ENCODE measurements at regions not wholly inside any gene's neighbourhood (a gene's known extent, or its start where the extent isn't known, plus 50 kb on each side); places are given as distances from the start of the nearest gene placed in this dataset.

DNA sequence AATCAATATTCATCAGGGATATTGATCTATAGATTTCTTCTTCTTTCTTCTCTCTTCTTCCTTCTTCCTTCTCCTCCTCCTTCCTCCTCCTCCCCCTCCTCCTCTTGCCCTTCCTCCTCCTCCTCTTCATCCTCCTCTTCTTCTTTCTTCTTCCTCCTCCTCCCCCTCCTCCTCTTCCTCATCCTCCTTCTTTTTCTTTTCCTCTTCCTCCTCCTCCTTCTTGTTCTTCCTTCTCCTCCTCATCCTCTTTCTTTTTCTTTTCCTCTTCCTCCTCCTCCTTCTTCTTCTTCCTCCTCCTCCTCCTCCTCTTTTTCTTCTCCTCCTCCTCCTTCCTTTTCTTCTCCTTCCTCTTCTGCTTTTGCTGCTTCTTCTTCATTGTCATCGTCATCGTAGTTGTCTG, 52.4 kb upstream of the SERINC1 start:
- H3K36me3 ChIP-seq (replicated peaks in 1 of 2) = no peaks in the 10 kb centered on the region
- H3K27ac ChIP-seq = no peak overlapping the region
- H3K27me3 ChIP-seq = no peaks in the 10 kb centered on the region
- intact Hi-C loops (cut with DNase I) = loop anchor here in 1 of 2 donors (10.0 kb wide), 2 partner anchors 49 to 159 kb away; partner anchors contain the start of gene SERINC1
- no peak overlapping the region for H3K4me3 ChIP-seq
- WGBS, 4 donors = 14 to 58% (median 38%) methylated on average over 2 of the region's 2 CpGs
- no peaks in the 10 kb centered on the region for H3K9me3 ChIP-seq (replicated peaks in 1 of 3)
- H3K4me1 ChIP-seq (replicated peaks in 1 of 2) = no peaks in the 10 kb centered on the region
- TF ChIP-seq, protein P1, sequence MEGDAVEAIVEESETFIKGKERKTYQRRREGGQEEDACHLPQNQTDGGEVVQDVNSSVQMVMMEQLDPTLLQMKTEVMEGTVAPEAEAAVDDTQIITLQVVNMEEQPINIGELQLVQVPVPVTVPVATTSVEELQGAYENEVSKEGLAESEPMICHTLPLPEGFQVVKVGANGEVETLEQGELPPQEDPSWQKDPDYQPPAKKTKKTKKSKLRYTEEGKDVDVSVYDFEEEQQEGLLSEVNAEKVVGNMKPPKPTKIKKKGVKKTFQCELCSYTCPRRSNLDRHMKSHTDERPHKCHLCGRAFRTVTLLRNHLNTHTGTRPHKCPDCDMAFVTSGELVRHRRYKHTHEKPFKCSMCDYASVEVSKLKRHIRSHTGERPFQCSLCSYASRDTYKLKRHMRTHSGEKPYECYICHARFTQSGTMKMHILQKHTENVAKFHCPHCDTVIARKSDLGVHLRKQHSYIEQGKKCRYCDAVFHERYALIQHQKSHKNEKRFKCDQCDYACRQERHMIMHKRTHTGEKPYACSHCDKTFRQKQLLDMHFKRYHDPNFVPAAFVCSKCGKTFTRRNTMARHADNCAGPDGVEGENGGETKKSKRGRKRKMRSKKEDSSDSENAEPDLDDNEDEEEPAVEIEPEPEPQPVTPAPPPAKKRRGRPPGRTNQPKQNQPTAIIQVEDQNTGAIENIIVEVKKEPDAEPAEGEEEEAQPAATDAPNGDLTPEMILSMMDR (IDR thresholded peaks at IDR 0.05) = no peak
- TF ChIP-seq POLR2A (IDR thresholded peaks at IDR 0.05) = no peak
- DNase-seq = no peak

DNA sequence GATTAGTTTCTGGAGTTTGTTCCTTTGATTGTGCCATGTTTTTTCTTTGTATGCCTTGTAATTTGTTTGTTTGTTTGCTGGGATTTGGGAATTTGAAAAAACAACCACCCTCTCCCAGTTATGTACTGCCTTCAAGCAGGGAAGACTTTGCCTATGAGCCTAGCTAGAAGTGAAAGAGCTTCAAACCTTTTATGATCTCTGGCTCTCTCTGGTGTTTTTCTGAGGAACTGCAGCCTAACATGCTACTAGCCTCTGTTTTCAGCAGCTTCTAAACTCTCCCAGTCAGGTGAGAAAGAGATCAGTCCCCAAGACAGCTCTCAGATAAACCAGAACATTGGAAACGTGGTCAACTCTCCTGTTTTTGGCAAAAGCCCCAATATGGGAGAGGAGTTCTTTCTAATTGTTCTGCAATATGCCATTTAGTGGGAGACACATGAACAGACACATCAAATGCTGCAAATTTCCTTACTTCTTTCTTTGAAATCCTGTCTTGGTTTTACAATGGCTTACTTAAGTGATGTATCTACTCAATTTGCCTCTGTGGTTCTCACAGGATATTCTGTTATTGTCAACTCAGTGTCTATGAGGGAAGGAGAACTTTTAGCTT, 58.9 kb upstream of the SERINC1 start:
- Histone ChIP-seq H3K36me3 (replicated peaks in 1 of 2) (no peaks in the 10 kb centered on the region), H3K27me3 (no peaks in the 10 kb centered on the region), H3K4me1 (replicated peaks in 1 of 2) (no peaks in the 10 kb centered on the region), H3K9me3 (replicated peaks in 1 of 3) (no peaks in the 10 kb centered on the region), H3K4me3 (no peak overlapping the region), H3K27ac (no peak overlapping the region)
- 0% methylated on average over 1 of the region's 1 CpG for WGBS, 4 donors
- DNase-seq = peak; percentile 38 to 78 (median 60)
- intact Hi-C loops (cut with DNase I) = no loop called here
- TF ChIP-seq, protein P1 (IDR thresholded peaks at IDR 0.05) = peak; percentile 75 to 91 (median 91)
- no peak for TF ChIP-seq POLR2A (IDR thresholded peaks at IDR 0.05)

DNA sequence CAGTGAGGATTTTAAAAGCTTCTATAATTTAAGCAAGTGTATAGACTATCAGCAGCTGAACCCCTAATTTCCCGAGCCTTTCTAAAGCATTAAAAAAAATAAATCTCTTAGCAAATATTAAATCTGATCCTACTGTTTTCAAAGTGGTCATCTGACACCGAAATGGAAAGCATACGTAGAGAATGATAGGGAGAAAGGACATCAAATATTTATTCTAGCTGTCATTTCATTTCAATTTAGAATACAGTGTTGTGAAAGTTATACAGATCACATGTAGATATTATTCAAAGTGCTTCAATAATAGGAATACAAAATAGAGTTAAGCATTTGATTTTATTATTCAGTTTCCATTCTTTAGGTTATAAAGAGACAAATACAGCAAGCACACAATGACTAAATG, 61.9 kb upstream of the PKIB start:
- Histone ChIP-seq H3K4me1 (replicated peaks in 1 of 2) (no peaks in the 10 kb centered on the region), H3K9me3 (replicated peaks in 1 of 3) (no peaks in the 10 kb centered on the region), H3K4me3 (no peak overlapping the region), H3K27ac (no peak overlapping the region), H3K27me3 (no peaks in the 10 kb centered on the region), H3K36me3 (replicated peaks in 1 of 2) (no peaks in the 10 kb centered on the region)
- no peak for DNase-seq
- TF ChIP-seq POLR2A (IDR thresholded peaks at IDR 0.05) = no peak
- TF ChIP-seq, protein P1 (IDR thresholded peaks at IDR 0.05) = no peak
- WGBS, 4 donors = 79 to 87% (median 83%) methylated on average over 3 of the region's 3 CpGs
- intact Hi-C loops (cut with DNase I) = no loop called here

DNA sequence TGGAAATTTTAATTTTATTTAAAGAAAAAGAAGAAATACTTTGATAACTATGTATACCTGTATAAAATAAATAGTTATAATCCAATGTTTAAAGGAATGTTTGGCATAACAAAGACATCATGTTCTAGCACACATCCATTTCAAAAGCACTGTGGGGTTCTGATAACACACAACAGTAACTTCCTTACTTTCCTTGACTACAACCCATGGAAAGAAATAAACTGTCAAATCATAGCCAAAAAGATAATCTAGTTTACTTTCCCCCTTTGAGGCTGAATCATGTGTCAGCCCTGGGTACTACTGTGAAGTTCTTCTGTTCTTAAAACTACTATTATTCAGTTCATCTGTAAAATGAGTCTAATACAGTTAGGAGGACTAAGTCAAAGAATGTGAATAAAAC, 61.4 kb upstream of the PKIB start:
- no peak for TF ChIP-seq POLR2A (IDR thresholded peaks at IDR 0.05)
- H3K27ac ChIP-seq = no peak overlapping the region
- no peaks in the 10 kb centered on the region for H3K4me1 ChIP-seq (replicated peaks in 1 of 2)
- H3K9me3 ChIP-seq (replicated peaks in 1 of 3) = no peaks in the 10 kb centered on the region
- no peaks in the 10 kb centered on the region for H3K36me3 ChIP-seq (replicated peaks in 1 of 2)
- H3K4me3 ChIP-seq = no peak overlapping the region
- intact Hi-C loops (cut with DNase I) = no loop called here
- no peaks in the 10 kb centered on the region for H3K27me3 ChIP-seq
- DNase-seq = no peak

DNA sequence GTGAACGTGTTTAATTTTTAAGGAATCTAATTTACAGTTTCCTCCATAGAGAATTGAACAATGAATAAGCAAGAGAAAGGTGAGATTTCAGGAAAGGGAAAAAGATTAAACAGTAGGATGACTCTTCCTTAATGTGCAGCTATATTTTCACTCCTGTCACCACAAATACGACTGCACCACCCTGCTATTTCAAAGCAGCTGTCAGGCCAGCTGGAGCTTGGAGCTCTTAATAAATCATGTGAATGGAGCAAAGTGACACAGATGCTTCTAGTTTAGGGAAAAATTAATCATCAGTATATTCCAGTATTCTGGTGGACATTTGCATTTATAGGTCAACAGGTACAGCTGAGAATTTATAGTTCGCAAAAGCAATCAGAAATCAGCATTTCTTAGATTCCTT, 56.5 kb upstream of the PKIB start:
- Histone ChIP-seq H3K27me3 (no peaks in the 10 kb centered on the region), H3K36me3 (replicated peaks in 1 of 2) (no peaks in the 10 kb centered on the region), H3K9me3 (replicated peaks in 1 of 3) (no peaks in the 10 kb centered on the region), H3K4me1 (replicated peaks in 1 of 2) (no peaks in the 10 kb centered on the region), H3K27ac (no peak overlapping the region), H3K4me3 (no peak overlapping the region)
- intact Hi-C loops (cut with DNase I) = no loop called here
- no peak for DNase-seq
- WGBS, 4 donors = 45 to 54% (median 53%) methylated on average over 3 of the region's 3 CpGs
- no peak for TF ChIP-seq POLR2A (IDR thresholded peaks at IDR 0.05)
- TF ChIP-seq, protein P1 (IDR thresholded peaks at IDR 0.05) = no peak
